Skeletal muscle satellite cell (primary cell): ENCODE measurements at regions not wholly inside any gene's neighbourhood (a gene's known extent, or its start where the extent isn't known, plus 50 kb on each side); places are given as distances from the start of the nearest gene placed in this dataset.
"Not testable (repeated sequence)": the region's sequence is repeated elsewhere in the genome, so short reads cannot be mapped to it uniquely, and the experiment has no call there.

ENCODE experiments used
- H3K27me3 ChIP-seq: 2 replicates; pipeline ENCODE4 v1.7.0; 2013; ENCODE audit warnings: low read length; ENCODE audit not compliant: control insufficient read depth, insufficient read depth
- H3K36me3 ChIP-seq: 2 replicates; pipeline ENCODE4 v1.7.0; 2013; ENCODE audit warnings: mild to moderate bottlenecking, control low read depth, low read length; ENCODE audit not compliant: insufficient read depth
- H3K4me1 ChIP-seq: 2 replicates; pipeline ENCODE4 v1.7.0; 2013; ENCODE audit warnings: low read length; ENCODE audit not compliant: control insufficient read depth, insufficient read depth
- H3K4me2 ChIP-seq: 2 replicates; pipeline ENCODE4 v1.7.0; 2013; ENCODE audit warnings: mild to moderate bottlenecking, low read length
- H3K4me3 ChIP-seq: 2 replicates; pipeline ENCODE4 v1.7.0; 2013; ENCODE audit warnings: low read length
- H3K9ac ChIP-seq: 2 replicates; pipeline ENCODE4 v1.7.0; 2013; ENCODE audit warnings: mild to moderate bottlenecking, low read depth, low read length, moderate library complexity
- H3K9me3 ChIP-seq: replicated peaks from 2 replicates; pipeline ENCODE4 v1.7.0; 2013; ENCODE audit warnings: mild to moderate bottlenecking, control low read depth, low read length

GRCh38 chr11:92457250-92457649 is 232.6 kb downstream of the FAT3 start:
- no peaks in the 10 kb centered on the region for H3K9me3 ChIP-seq
- peaks cover 5% of the 10 kb centered on the region for H3K4me1 ChIP-seq
- H3K27me3 ChIP-seq: no peaks in the 10 kb centered on the region
- H3K9ac ChIP-seq: no peak overlapping the region
- H3K4me3 ChIP-seq: no peak overlapping the region
- no peak overlapping the region for H3K4me2 ChIP-seq
- no peaks in the 10 kb centered on the region for H3K36me3 ChIP-seq

- no peak overlapping the region for H3K4me2 ChIP-seq
- H3K4me1 ChIP-seq: peaks cover 5% of the 10 kb centered on the region
- no peak overlapping the region for H3K4me3 ChIP-seq
These were observed 233.9 kb downstream of the FAT3 start for GRCh38 chr11:92458486-92458885.

GRCh38 chr11:92460213-92460612 is 235.6 kb downstream of the FAT3 start:
- Histone ChIP-seq H3K9me3 (no peaks in the 10 kb centered on the region), H3K36me3 (no peaks in the 10 kb centered on the region), H3K4me1 (peaks cover 5% of the 10 kb centered on the region), H3K4me3 (no peak overlapping the region), H3K27me3 (no peaks in the 10 kb centered on the region), H3K9ac (no peak overlapping the region), H3K4me2 (no peak overlapping the region)

More at GRCh38 chr11:92458486-92458885, 233.9 kb downstream of the FAT3 start:
- H3K36me3 ChIP-seq: no peaks in the 10 kb centered on the region
- H3K9me3 ChIP-seq: no peaks in the 10 kb centered on the region
- H3K9ac ChIP-seq: no peak overlapping the region
- H3K27me3 ChIP-seq: no peaks in the 10 kb centered on the region

- Histone ChIP-seq H3K4me2 (no peak overlapping the region), H3K4me1 (peaks cover 5% of the 10 kb centered on the region), H3K27me3 (no peaks in the 10 kb centered on the region), H3K9ac (no peak overlapping the region), H3K9me3 (no peaks in the 10 kb centered on the region), H3K36me3 (no peaks in the 10 kb centered on the region), H3K4me3 (no peak overlapping the region)
These were observed 236.8 kb downstream of the FAT3 start for GRCh38 chr11:92461447-92461846.

GRCh38 chr11:92462821-92463220 is 238.2 kb downstream of the FAT3 start:
- Histone ChIP-seq H3K27me3 (no peaks in the 10 kb centered on the region), H3K36me3 (no peaks in the 10 kb centered on the region), H3K4me1 (no peaks in the 10 kb centered on the region), H3K4me2 (no peak overlapping the region), H3K9me3 (no peaks in the 10 kb centered on the region), H3K4me3 (no peak overlapping the region), H3K9ac (no peak overlapping the region)

GRCh38 chr11:92464822-92465221 is 240.2 kb downstream of the FAT3 start:
- Histone ChIP-seq H3K27me3 (no peaks in the 10 kb centered on the region), H3K36me3 (no peaks in the 10 kb centered on the region), H3K4me3 (no peak overlapping the region), H3K9me3 (no peaks in the 10 kb centered on the region), H3K4me1 (no peaks in the 10 kb centered on the region), H3K4me2 (no peak overlapping the region), H3K9ac (no peak overlapping the region)

- H3K36me3 ChIP-seq, H3K27me3 ChIP-seq, H3K4me3 ChIP-seq, H3K9ac ChIP-seq, H3K9me3 ChIP-seq, H3K4me2 ChIP-seq, H3K4me1 ChIP-seq: not testable (repeated sequence)
These were observed 240.8 kb downstream of the FAT3 start for GRCh38 chr11:92465410-92465809.

- Histone ChIP-seq H3K36me3 (no peaks in the 10 kb centered on the region), H3K9ac (no peak overlapping the region)
These were observed 249.1 kb downstream of the FAT3 start for GRCh38 chr11:92473736-92474135.

GRCh38 chr11:92475316-92475715 is 250.7 kb downstream of the FAT3 start:
- Histone ChIP-seq H3K9ac (no peak overlapping the region), H3K4me3 (no peak overlapping the region), H3K27me3 (no peaks in the 10 kb centered on the region), H3K4me2 (no peak overlapping the region), H3K9me3 (no peaks in the 10 kb centered on the region), H3K4me1 (peaks cover 6% of the 10 kb centered on the region), H3K36me3 (no peaks in the 10 kb centered on the region)

More at GRCh38 chr11:92473736-92474135, 249.1 kb downstream of the FAT3 start:
- Histone ChIP-seq H3K9me3 (no peaks in the 10 kb centered on the region), H3K4me2 (no peak overlapping the region), H3K4me3 (no peak overlapping the region), H3K27me3 (no peaks in the 10 kb centered on the region), H3K4me1 (peaks cover 6% of the 10 kb centered on the region)

- Histone ChIP-seq H3K27me3 (no peaks in the 10 kb centered on the region), H3K4me2 (no peak overlapping the region), H3K9me3 (no peaks in the 10 kb centered on the region), H3K4me3 (no peak overlapping the region), H3K9ac (no peak overlapping the region), H3K4me1 (peaks cover 6% of the 10 kb centered on the region), H3K36me3 (no peaks in the 10 kb centered on the region)
These were observed 251.2 kb downstream of the FAT3 start for GRCh38 chr11:92475819-92476218.

- Histone ChIP-seq H3K27me3 (no peaks in the 10 kb centered on the region), H3K4me2 (no peak overlapping the region), H3K9ac (no peak overlapping the region), H3K4me3 (no peak overlapping the region), H3K36me3 (no peaks in the 10 kb centered on the region), H3K4me1 (peaks cover 6% of the 10 kb centered on the region), H3K9me3 (no peaks in the 10 kb centered on the region)
These were observed 253.1 kb downstream of the FAT3 start for GRCh38 chr11:92477686-92478085.

- H3K4me3 ChIP-seq: no peak overlapping the region
- H3K27me3 ChIP-seq: no peaks in the 10 kb centered on the region
- no peaks in the 10 kb centered on the region for H3K9me3 ChIP-seq
- H3K4me1 ChIP-seq: no peaks in the 10 kb centered on the region
- no peak overlapping the region for H3K9ac ChIP-seq
- no peak overlapping the region for H3K4me2 ChIP-seq
- no peaks in the 10 kb centered on the region for H3K36me3 ChIP-seq
These were observed 255.9 kb downstream of the FAT3 start for GRCh38 chr11:92480499-92480898.
